H1 (cell line): ENCODE measurements at regions not wholly inside any gene's neighbourhood (a gene's known extent, or its start where the extent isn't known, plus 50 kb on each side); places are given as distances from the start of the nearest gene placed in this dataset.

Source experiments
- CTCF ChIA-PET: fragments of 300-600 bp; sonication (Branson Sonifier 250); formaldehyde crosslinking; loops from one replicate; lab custom pipeline; 2021; ENCODE audit not compliant: partially characterized antibody; lab: Charles Lee
- POLR2A ChIA-PET: fragments of 300-600 bp; sonication (Branson Sonifier 250); formaldehyde crosslinking; loops from one replicate; lab custom pipeline; 2021; ENCODE audit warnings: inconsistent platforms; ENCODE audit not compliant: partially characterized antibody; lab: Charles Lee
- DNase-seq, 2 experiments: peaks; one replicate each; pipeline versions ENCODE4 v3.0.0 to v3.0.0-alpha.2; 2010 to 2022; ENCODE audit warnings: low spot score in 2 of 2, low read depth in 1 of 2, mixed read lengths in 1 of 2
- FAIRE-seq: peaks from 2 replicates; lab custom pipeline; 2011; peaks lifted over from hg19 to GRCh38; lab: Jason Lieb, UNC
- H2AFZ ChIP-seq: 2 replicates; pipeline ENCODE4 v1.8.1; 2012; ENCODE audit warnings: low read length, inconsistent platforms
- H2AK5ac ChIP-seq: 2 replicates; pipeline ENCODE4 v1.6.1; 2013; ENCODE audit warnings: low read depth, low read length
- H2BK120ac ChIP-seq: replicated peaks from 2 replicates; pipeline ENCODE3; 2013; ENCODE audit warnings: low read depth, low read length, inconsistent platforms
- H2BK12ac ChIP-seq: 2 replicates; pipeline ENCODE4 v1.6.1; 2013; ENCODE audit warnings: low read depth, low read length
- H2BK15ac ChIP-seq: 2 replicates; pipeline ENCODE4 v1.6.1; 2013; ENCODE audit warnings: low read length
- H2BK20ac ChIP-seq: 2 replicates; pipeline ENCODE4 v1.6.1; 2013; ENCODE audit warnings: low read length
- H2BK5ac ChIP-seq: 2 replicates; pipeline ENCODE4 v1.6.1; 2013; ENCODE audit warnings: low read depth, low read length
- H3K14ac ChIP-seq: 2 replicates; pipeline ENCODE4 v1.6.1; 2013; ENCODE audit warnings: inconsistent platforms; ENCODE audit not compliant: insufficient read length
- H3K18ac ChIP-seq: 2 replicates; pipeline ENCODE4 v1.6.1; 2013; ENCODE audit warnings: low read length; ENCODE audit errors: extremely low read depth
- H3K23ac ChIP-seq: 2 replicates; pipeline ENCODE4 v1.6.1; 2013; ENCODE audit warnings: inconsistent platforms; ENCODE audit not compliant: insufficient read length
- H3K23me2 ChIP-seq: 2 replicates; pipeline ENCODE4 v1.6.1; 2013; ENCODE audit warnings: low read depth, low read length
- H3K27ac ChIP-seq: 2 replicates; pipeline ENCODE4 v1.6.1; 2011; ENCODE audit warnings: low read depth, low read length, inconsistent platforms
- H3K27me3 ChIP-seq, 4 experiments: replicated peaks in 1 of 4; 1 replicate in 1 of 4; 2 replicates in 3 of 4; pipeline versions ENCODE4 v1.6.1 to v1.8.1; 2011 to 2013; ENCODE audit warnings: low read length in 3 of 4, mild to moderate bottlenecking in 3 of 4, inconsistent platforms in 2 of 4, mixed read lengths in 2 of 4, moderate library complexity in 1 of 4; ENCODE audit not compliant: control insufficient read depth in 3 of 4, insufficient read depth in 3 of 4; ENCODE audit errors: extremely low read depth in 1 of 4
- H3K36me3 ChIP-seq, 4 experiments: 2 replicates each; pipeline versions ENCODE4 v1.6.1 to v1.8.1; 2011 to 2013; ENCODE audit warnings: mild to moderate bottlenecking in 4 of 4, low read length in 3 of 4, moderate library complexity in 2 of 4, control low read depth in 1 of 4, inconsistent platforms in 1 of 4; ENCODE audit not compliant: insufficient read depth in 4 of 4, control insufficient read depth in 2 of 4
- H3K4ac ChIP-seq: replicated peaks from 2 replicates; pipeline ENCODE3; 2013; ENCODE audit warnings: low read length, low read depth, mixed read lengths, inconsistent platforms; ENCODE audit not compliant: insufficient read length
- H3K4me1 ChIP-seq, 4 experiments: replicated peaks in 1 of 4; 1 replicate in 1 of 4; 2 replicates in 3 of 4; pipeline versions ENCODE4 v1.6.1 to v1.8.1; 2011 to 2013; ENCODE audit warnings: low read length in 3 of 4, inconsistent platforms in 2 of 4, mixed read lengths in 1 of 4; ENCODE audit not compliant: insufficient read depth in 4 of 4, control insufficient read depth in 3 of 4
- H3K4me2 ChIP-seq, 2 experiments: 2 replicates each; pipeline versions ENCODE4 v1.6.1 to v1.8.1; 2011 to 2013; ENCODE audit warnings: low read depth in 2 of 2, low read length in 2 of 2, control low read depth in 1 of 2, inconsistent platforms in 1 of 2, mild to moderate bottlenecking in 1 of 2; ENCODE audit not compliant: insufficient read depth in 1 of 2
- H3K4me3 ChIP-seq, 4 experiments: fragments of 200-600, 300-600 bp in 1 of 4; sonication (generic), shearing (Covaris generic), sonication (Bioruptor Twin) in 1 of 4; 2 replicates each; pipeline versions ENCODE4 v1.5.1 to v1.8.1; 2011 to 2016; ENCODE audit warnings: low read length in 4 of 4, low read depth in 3 of 4, control low read depth in 2 of 4, inconsistent platforms in 2 of 4, mild to moderate bottlenecking in 2 of 4, mixed read lengths in 1 of 4, moderate library complexity in 1 of 4; ENCODE audit not compliant: insufficient read depth in 2 of 4; ENCODE audit errors: extremely low read depth in 1 of 4
- H3K56ac ChIP-seq: replicated peaks from 2 replicates; pipeline ENCODE3; 2013; ENCODE audit warnings: low read depth, mild to moderate bottlenecking, mixed read lengths, low read length, inconsistent platforms; ENCODE audit not compliant: insufficient read length
- H3K79me1 ChIP-seq: 2 replicates; pipeline ENCODE4 v1.6.1; 2013; ENCODE audit warnings: low read depth, low read length, control low read depth
- H3K79me2 ChIP-seq, 2 experiments: 2 replicates each; pipeline versions ENCODE4 v1.6.1 to v1.8.1; 2012 to 2013; ENCODE audit warnings: low read length in 2 of 2, mild to moderate bottlenecking in 2 of 2, inconsistent platforms in 1 of 2; ENCODE audit not compliant: insufficient read depth in 2 of 2, control insufficient read depth in 1 of 2
- H3K9ac ChIP-seq, 4 experiments: replicated peaks in 1 of 4; 1 replicate in 1 of 4; 2 replicates in 3 of 4; pipeline versions ENCODE4 v1.6.1 to v1.8.1; 2011 to 2013; ENCODE audit warnings: low read depth in 3 of 4, low read length in 3 of 4, control low read depth in 2 of 4, mild to moderate bottlenecking in 2 of 4, moderate library complexity in 2 of 4, inconsistent platforms in 1 of 4; ENCODE audit errors: extremely low read depth in 1 of 4
- H3K9me3 ChIP-seq, 2 experiments: 2 replicates each; pipeline versions ENCODE4 v1.6.1 to v1.8.1; 2012 to 2013; ENCODE audit warnings: mild to moderate bottlenecking in 2 of 2, moderate library complexity in 2 of 2, control low read depth in 1 of 2, inconsistent platforms in 1 of 2, low read depth in 1 of 2, low read length in 1 of 2, mixed read lengths in 1 of 2; ENCODE audit not compliant: insufficient read depth in 2 of 2
- H4K20me1 ChIP-seq, 2 experiments: replicated peaks in 1 of 2; 2 replicates each; pipeline versions ENCODE3 to v1.8.1; 2011 to 2013; ENCODE audit warnings: inconsistent platforms in 2 of 2, low read length in 2 of 2, mild to moderate bottlenecking in 1 of 2; ENCODE audit not compliant: insufficient read depth in 2 of 2, control insufficient read depth in 1 of 2
- H4K5ac ChIP-seq: 2 replicates; pipeline ENCODE4 v1.6.1; 2013; ENCODE audit warnings: low read length, low read depth, mixed read lengths, inconsistent platforms; ENCODE audit not compliant: insufficient read length
- H4K8ac ChIP-seq: 2 replicates; pipeline ENCODE4 v1.8.0; 2013; ENCODE audit warnings: mild to moderate bottlenecking, moderate library complexity, low read length, inconsistent platforms; ENCODE audit not compliant: insufficient read depth; ENCODE audit errors: extremely low read depth
- H4K91ac ChIP-seq: replicated peaks from 2 replicates; pipeline ENCODE3; 2013; ENCODE audit warnings: low read length, mixed read lengths, inconsistent platforms; ENCODE audit not compliant: insufficient read length
- RFX5 ChIP-seq: IDR thresholded peaks from 2 replicates; pipeline ENCODE4 v1.6.1; 2011; ENCODE audit warnings: low read depth, low read length, improper control_type of control experiment, borderline replicate concordance
- SP4 ChIP-seq: IDR thresholded peaks from 2 replicates; pipeline ENCODE4 v1.6.1; 2012; ENCODE audit warnings: low read length, inconsistent platforms
- TAF1 ChIP-seq: IDR thresholded peaks from 2 replicates; pipeline ENCODE4 v1.6.1; 2011; ENCODE audit warnings: mild to moderate bottlenecking, low read depth, low read length
- WGBS, 2 experiments: shearing (Covaris generic) in 1 of 2; methylation state at CpG; one replicate each; pipeline versions ENCODE4 v1.1.6 to v1.1.7; 2013 to 2015; ENCODE audit warnings: low lambda C conversion rate in 2 of 2, mixed read lengths in 2 of 2, inconsistent platforms in 1 of 2, low coverage in 1 of 2, missing lambda C conversion rate in 1 of 2; ENCODE audit not compliant: insufficient replicate concordance in 2 of 2, insufficient coverage in 1 of 2, insufficient read length in 1 of 2; ENCODE audit errors: extremely low coverage in 1 of 2, missing lambda C conversion rate in 1 of 2; 5-methylcytosine and 5-hydroxymethylcytosine counted together

DNA sequence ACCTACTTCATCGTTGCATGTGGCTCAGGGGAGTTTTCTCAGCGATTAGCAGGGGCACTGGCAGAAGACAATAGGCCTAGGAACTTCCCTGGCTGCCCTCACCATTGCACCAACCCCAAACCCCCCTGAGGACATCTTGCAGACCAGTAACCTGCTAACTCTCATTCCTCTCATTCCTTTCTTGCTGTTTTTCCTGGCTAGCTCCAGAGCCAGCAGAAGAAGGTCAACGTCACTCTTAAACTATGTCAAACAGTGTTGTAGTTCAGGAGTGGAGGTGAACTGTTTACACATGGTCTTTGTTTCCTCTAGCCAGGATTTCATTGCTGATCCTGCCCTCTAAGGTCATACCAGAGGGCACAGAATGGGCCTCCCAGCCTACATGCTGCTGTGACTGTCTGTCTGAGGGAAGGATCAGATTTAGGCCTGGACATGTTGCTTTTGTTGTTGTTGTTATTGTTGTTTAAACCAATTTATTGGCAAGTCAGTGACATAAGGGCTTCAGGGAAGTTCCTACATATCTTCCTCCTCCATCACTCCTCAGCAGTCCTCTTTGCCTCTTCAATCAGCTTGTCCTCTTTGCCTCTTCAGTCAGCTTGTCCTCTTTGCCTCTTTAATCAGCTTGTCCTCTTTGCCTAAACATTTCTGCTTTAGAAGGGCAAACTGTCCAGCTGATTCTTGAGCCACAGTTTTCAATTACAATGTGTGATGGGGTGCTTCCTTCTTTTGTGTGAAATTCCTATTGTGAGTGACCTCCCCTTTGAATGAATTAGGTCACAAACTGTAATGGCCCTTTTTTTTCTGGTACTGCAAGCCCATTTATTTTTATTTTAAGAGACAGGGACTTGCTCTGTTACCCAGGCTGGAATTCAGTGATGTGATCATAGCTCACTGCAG, 471.9 kb upstream of the TNP1 start:
- Histone ChIP-seq H3K79me1 (no peaks in the 10 kb centered on the region), H3K27me3 (no peaks in the 10 kb centered on the region; a peak in 1 of 7 replicates), H2AK5ac (no peak overlapping the region), H2BK5ac (no peak overlapping the region), H2BK120ac (no peak overlapping the region), H3K27ac (no peak overlapping the region), H4K5ac (no peak overlapping the region), H4K8ac (no peak overlapping the region), H4K91ac (no peak overlapping the region), H2BK15ac (no peak overlapping the region), H3K4me2 (0 out of 4 replicates have a peak overlapping the region, but pooled peaks of 1 of the 2 experiments have one; percentile 19), H3K9ac (0 out of 7 replicates have a peak overlapping the region, but pooled peaks of 1 of the 4 experiments have one; percentile 18), H3K36me3 (no peaks in the 10 kb centered on the region), H3K56ac (no peak overlapping the region), H3K4me1 (peaks cover 0 to 8% (median 3%) of the 10 kb centered on the region in 4 experiments; a peak in 5 of 7 replicates), H4K20me1 (no peaks in the 10 kb centered on the region), H3K23me2 (no peaks in the 10 kb centered on the region), H3K4me3 (no peak overlapping the region), H3K23ac (no peak overlapping the region), H3K4ac (no peak overlapping the region), H2BK12ac (no peak overlapping the region; the same call in 1 of the 2 replicates), H2BK20ac (no peak overlapping the region), H3K9me3 (no peaks in the 10 kb centered on the region), H3K18ac (peak overlapping the region; percentile 53; the same call in 1 of the 2 replicates), H3K14ac (no peak overlapping the region), H3K79me2 (no peaks in the 10 kb centered on the region), H2AFZ (peak overlapping the region; percentile 87)
- ChIA-PET POLR2A (no interaction called here), CTCF (no interaction called here)
- TF ChIP-seq SP4 (no peak), TAF1 (no peak), RFX5 (no peak)
- FAIRE-seq (peak; percentile 50), DNase-seq (peak in 1 of 2 experiments; percentile 15)
- WGBS, 2 experiments, result 80% methylated on average over 3 of the region's 3 CpGs; no CpG with 5 or more reads in 1 of the 2 experiments
